HG03575 (cell line): ENCODE measurements at regions not wholly inside any gene's neighbourhood (a gene's known extent, or its start where the extent isn't known, plus 50 kb on each side); places are given as distances from the start of the nearest gene placed in this dataset.
"Not testable (repeated sequence)": the region's sequence is repeated elsewhere in the genome, so short reads cannot be mapped to it uniquely, and the experiment has no call there.

Experiments used
- ATAC-seq: cut with Tn5 transposase; IDR thresholded peaks from one replicate; pipeline ENCODE4 v1.9.1; 2021; ENCODE audit not compliant: unreplicated experiment, insufficient number of reproducible peaks, low FRiP score; ENCODE audit errors: extremely low read depth

DNA sequence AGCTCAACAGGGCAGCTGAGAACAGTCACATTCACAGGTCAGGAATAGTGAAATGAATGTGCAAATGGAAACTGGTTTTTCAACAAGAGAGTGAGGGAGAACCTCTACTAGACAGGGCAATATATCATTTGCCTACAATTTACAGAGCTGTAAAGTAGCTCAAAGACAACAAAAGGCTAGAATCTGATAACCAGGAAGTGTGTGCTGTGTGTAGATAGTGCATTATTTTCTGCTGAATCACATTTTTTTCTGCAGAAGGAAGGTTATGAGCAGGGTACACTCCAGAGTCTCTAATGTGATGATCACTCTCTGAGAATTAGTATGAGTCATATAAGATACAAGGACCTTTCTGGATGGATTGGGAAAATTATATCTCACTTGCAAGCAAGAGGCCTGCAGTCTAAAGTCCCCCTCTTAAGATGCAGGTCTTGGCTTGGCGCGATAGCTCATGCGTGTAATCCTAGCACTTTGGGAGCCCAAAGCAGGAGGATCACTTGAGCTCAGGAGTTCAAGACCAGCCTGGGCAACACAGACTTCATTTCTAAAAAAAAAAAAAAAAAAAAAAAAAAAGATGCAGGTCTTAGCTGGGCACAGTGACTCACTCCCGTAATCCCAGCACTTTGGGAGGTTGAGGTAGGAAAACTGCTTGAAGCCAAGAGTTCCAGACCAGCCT, 59.9 kb upstream of the COBL start:
- no peak for ATAC-seq

- ATAC-seq = no peak
These were observed 58.3 kb upstream of the COBL start for GRCh38 chr7:51374936-51375335.

DNA sequence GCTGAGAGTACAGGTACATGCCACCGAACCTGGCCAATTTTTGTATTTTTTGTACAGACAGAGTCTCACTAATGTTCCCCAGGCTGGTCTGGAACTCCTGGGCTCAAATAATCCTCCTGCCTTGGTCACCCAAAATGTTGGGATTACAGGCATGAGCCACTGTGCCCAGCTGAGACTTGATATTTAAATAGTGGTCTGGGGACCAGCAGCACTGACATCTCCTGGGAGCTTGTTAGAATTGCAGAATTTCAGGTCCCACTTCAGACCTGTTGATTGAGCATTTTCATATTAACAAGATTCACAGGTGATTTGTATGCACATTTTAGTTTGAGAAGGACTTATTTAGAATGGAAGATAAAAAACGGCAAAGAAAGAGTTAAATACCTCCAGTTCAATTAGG, 57.0 kb upstream of the COBL start:
- not testable (repeated sequence) for ATAC-seq

GRCh38 chr7:51369746-51370145, 53.1 kb upstream of the COBL start:
- no peak for ATAC-seq

DNA sequence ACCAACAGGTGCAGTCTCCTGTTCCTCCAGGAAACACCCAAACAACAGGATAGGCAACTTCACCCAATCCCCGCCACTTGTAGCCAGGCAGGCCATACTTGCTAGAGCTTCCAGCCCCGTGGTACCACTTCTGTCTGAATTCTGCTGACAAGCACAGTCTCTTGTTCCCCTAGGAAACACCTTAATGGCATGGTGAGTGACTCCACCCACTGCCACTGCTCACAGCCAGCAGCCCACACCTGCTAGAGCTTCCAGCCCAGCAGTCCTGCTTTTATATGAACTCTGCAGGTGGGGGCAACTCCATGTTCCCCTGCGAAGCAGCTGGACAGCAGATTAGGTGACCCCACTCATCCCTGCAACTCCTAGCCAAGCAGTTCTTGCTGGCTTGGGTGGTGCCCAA, 52.6 kb upstream of the COBL start:
- ATAC-seq = not testable (repeated sequence)

- ATAC-seq = no peak
These were observed 51.7 kb upstream of the COBL start for GRCh38 chr7:51368334-51368733.

- ATAC-seq = no peak
These were observed 51.0 kb upstream of the COBL start for GRCh38 chr7:51367614-51367968.

- ATAC-seq = peak; percentile 61
These were observed 50.5 kb upstream of the COBL start for GRCh38 chr7:51366930-51367613.
